ENCODE measurements at regions not wholly inside any gene's neighbourhood (a gene's known extent, or its start where the extent isn't known, plus 50 kb on each side); places are given as distances from the start of the nearest gene placed in this dataset.

DNA sequence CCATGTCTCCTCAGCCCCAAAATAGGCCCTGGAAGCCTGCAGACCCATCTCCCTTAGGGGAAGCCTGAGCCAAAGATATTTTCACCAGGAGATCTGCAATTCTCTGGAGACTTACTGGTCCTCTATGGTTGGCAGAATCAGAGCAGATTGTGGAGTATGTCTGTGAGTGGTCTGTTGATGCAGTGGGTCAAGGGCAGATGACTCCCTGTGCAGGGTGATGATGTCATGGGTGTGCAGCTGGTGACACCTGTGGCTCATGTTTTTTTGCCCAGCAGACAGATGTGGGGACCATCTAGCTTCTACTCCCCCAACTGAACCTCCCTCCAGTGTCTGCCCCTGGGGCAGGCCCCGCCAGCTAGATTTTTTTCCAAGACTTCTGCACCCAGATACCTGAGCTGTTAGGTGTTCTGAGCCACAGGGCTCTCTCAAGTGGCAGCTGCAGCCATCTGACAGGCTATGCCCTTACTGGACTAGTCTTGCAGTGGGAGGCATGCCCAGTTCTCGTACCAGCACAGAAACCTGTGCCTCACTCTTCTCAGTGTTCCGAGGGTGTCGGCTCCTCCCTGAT is 558.7 kb upstream of the LRRTM1 start:
- no peak for DNase-seq

GRCh38 chr2:80858965-80859364 is 554.4 kb upstream of the LRRTM1 start:
- no peak for DNase-seq

DNA sequence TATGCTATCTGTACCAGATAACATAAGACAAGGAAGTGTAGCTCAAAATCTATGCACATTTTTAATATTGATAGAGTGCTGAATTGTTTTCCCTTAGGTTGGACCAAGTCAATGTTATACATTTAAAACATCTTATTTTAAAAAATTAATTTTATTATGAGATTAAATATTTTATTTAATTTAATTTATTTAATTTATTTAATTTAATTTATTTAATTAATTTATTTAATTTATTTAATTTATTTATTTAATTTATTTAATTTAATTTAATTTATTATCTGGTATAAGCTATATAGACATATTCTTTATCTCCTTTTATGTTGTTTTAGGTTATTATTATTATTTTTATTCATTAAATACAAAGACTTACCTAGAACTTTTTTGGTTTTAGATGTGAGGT is 551.7 kb upstream of the LRRTM1 start:
- no peak for DNase-seq

DNA sequence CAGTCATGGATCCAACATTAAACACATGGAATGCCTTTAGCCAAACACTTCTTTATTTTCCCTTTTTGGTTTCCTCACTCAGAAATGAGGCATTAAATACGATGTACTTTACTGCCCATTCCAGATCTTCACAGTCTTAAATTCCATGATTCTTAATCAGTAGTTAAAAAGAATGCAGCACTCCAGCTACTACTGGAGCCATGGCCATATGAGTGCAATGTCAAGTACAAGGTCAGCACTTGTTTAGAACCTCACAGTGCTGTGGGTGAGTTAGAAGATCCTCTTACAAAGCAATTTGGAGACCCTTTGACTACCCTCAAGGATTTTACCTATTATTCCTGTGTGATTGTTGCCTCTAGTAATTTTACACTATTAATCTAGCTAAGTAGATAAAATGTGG is 550.3 kb upstream of the LRRTM1 start:
- DNase-seq, result no peak

- no peak for DNase-seq
Observed at GRCh38 chr2:80852808-80853139, 548.2 kb upstream of the LRRTM1 start.

GRCh38 chr2:80852079-80852807 is 547.7 kb upstream of the LRRTM1 start:
- no peak for DNase-seq

DNA sequence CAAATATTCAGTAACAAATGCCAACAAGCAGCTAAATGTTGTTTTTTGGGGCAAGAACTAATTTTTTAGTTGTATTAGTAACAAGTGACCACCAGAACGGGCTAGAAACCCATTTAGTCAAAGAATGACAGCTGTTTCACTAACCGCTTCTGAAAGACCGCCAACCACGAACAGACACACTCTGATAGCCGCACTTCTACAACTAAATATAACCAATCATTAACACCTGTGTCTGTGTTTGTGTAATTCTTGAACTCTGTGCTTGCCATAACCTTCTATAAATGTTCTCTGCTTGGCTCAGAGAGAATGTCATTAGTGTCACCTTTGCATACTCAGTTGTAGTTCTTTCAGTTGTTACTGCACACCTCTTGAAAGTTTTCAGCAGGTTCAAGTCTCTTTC is 526.3 kb upstream of the LRRTM1 start:
- no peak for DNase-seq

GRCh38 chr2:80822999-80823398 is 518.4 kb upstream of the LRRTM1 start:
- no peak for DNase-seq

DNA sequence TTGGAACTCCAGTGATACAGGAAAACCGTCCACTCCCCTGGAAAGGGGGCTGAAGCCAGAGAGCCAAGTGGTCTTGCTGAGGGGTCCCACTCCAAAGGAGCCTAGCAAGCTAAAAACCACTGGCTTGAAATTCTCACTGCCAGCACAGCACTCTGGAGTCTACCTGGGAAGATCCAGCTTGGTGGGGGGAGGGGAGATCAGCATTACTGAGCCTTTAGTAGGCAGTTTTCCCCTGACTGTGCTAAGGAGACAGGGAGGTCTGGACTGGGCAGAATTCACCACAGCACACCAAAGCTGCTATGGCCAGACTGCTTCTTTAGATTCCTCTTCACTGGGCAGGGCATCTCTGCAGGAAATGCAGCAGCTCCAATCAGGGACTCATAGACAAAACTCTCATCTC is 510.7 kb upstream of the LRRTM1 start:
- DNase-seq, result no peak

GRCh38 chr2:80786584-80786983 is 482.0 kb upstream of the LRRTM1 start:
- no peak for DNase-seq

DNA sequence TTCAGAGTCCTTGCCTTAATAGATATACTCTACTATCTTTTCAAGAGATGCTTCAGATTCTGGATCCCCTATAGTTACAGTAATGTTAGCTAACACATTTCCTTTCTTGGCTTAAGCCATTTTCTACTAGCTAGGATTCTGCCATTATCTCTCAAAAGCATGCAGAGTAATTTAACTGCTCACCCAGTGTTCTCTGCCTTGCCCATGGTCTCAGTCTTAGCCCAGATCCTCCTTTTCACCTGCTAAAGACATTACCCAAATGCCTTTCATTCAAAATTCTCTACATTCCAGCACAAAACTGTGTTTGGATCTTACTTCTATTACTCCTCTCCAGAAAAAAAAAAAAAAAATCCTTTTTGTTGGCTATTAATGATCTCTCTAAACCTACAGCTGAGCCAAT is 474.2 kb upstream of the LRRTM1 start:
- DNase-seq, result no peak

GRCh38 chr2:80748592-80748991 is 444.0 kb upstream of the LRRTM1 start:
- DNase-seq, result no peak

GRCh38 chr2:80737047-80737446 is 432.5 kb upstream of the LRRTM1 start:
- no peak for DNase-seq

GRCh38 chr2:80725001-80725400 is 420.4 kb upstream of the LRRTM1 start:
- DNase-seq, result no peak

- DNase-seq, result no peak
Observed at GRCh38 chr2:80722803-80723202, 418.3 kb upstream of the LRRTM1 start.

GRCh38 chr2:80719607-80720006 is 415.1 kb upstream of the LRRTM1 start:
- DNase-seq, result no peak

DNA sequence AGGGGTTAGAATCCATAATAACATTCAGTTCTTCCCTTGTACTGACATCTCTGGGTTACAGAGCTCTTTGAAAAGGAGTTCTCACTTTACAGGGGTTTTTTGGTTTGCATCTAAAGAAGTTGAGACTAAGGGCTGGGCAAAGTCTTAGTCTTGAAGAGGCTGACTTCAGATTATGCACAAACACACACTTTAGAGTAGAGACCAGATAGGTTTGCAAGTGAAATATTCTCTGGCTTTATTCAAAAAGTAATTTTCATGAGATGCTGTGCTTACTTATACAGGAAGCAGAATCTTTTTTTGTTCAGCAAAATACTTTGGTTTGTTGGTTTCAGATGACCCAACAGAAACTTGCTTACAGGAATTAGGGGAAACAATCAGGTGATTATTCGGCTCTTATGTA is 410.9 kb upstream of the LRRTM1 start:
- DNase-seq, result no peak

- no peak for DNase-seq
Observed at GRCh38 chr2:80711915-80712314, 407.4 kb upstream of the LRRTM1 start.

- no peak for DNase-seq
Observed at GRCh38 chr2:80706951-80707350, 402.4 kb upstream of the LRRTM1 start.

DNA sequence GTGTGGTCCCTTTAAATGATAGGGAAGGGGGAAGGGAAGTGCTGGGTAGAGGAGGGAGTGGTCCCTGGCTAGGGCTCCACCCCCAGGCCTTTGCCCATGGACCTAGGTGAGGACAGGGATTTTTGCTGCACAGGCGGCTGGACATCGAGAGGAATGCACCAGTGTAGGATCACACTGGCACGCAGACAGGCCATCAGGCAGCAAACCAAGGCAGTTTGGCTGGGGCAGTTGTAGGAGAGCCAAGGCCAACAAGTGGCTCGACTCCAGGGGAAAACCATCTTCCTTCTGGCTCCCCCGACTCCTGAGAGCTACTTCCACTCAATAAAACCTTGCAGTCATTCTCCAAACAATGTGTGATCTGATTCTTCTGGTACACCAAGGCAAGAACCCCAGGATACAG is 402.0 kb upstream of the LRRTM1 start:
- no peak for DNase-seq

DNA sequence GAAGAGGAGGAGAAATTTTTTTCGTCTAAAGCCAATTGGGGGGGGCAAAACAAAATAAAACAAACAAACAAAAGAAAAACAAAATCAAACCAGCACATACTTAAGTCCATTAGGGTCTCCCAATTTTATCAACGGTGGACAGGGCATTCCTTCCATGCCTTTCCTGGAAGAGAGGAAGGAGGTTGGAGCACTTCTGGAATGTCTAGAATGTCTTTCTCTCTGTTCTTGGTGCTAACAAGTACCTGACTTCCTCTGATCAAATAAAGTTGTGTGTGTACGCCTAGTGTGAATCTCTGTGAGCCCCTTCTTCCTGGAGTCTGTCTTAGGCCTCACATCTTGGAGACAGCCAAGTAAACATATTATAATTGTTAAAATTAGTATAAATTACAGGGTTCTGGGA is 399.0 kb upstream of the LRRTM1 start:
- DNase-seq, result no peak

- no peak for DNase-seq
Observed at GRCh38 chr2:80700961-80701360, 396.4 kb upstream of the LRRTM1 start.

Data from NCI-H1694 (cell line).